HEK293 (cell line): ENCODE measurements at regions not wholly inside any gene's neighbourhood (a gene's known extent, or its start where the extent isn't known, plus 50 kb on each side); places are given as distances from the start of the nearest gene placed in this dataset.

ENCODE experiments used
- CTCF ChIA-PET: fragments of 350-600 bp; formaldehyde crosslinking; extraction: SDS; loops from one replicate; lab custom pipeline; 2021; ENCODE audit warnings: antibody characterized with exemption; lab: Yijun Ruan, JAX
- POLR2A ChIA-PET: fragments of 300-600 bp; formaldehyde crosslinking; extraction: SDS; loops from one replicate; lab custom pipeline; 2020; ENCODE audit warnings: antibody characterized with exemption, inconsistent platforms; lab: Yijun Ruan, JAX
- H3K27ac ChIP-seq: fragments of 200-500 bp; sonication (Bioruptor generic); 2 replicates; pipeline ENCODE4 v1.5.1; 2014; ENCODE audit warnings: low read depth, low read length, control low read depth, inconsistent platforms; ENCODE audit errors: extremely low read depth
- H3K36me3 ChIP-seq, 2 experiments: fragments of 200-500 bp in 1 of 2; sonication (Bioruptor generic) in 1 of 2; 1 replicate in 1 of 2; 2 replicates in 1 of 2; pipeline ENCODE4 v1.5.1; 2014 to 2017; ENCODE audit warnings: inconsistent platforms in 2 of 2, low read length in 2 of 2; ENCODE audit not compliant: control insufficient read depth in 2 of 2, insufficient read depth in 1 of 2
- H3K4me1 ChIP-seq: fragments of 200-500 bp; sonication (Bioruptor generic); 2 replicates; pipeline ENCODE4 v1.5.1; 2014; ENCODE audit warnings: mild to moderate bottlenecking, low read length, inconsistent platforms; ENCODE audit not compliant: control insufficient read depth, insufficient read depth
- H3K4me3 ChIP-seq: 2 replicates; pipeline ENCODE4 v1.5.1; 2011; ENCODE audit warnings: low read depth, mild to moderate bottlenecking, control low read depth, low read length, moderate library complexity
- H3K9me3 ChIP-seq: fragments of 200-500 bp; sonication (Bioruptor generic); 2 replicates; pipeline ENCODE4 v1.5.1; 2014; ENCODE audit warnings: low read depth, low read length, inconsistent platforms; ENCODE audit not compliant: control insufficient read depth, insufficient read depth
- BCL11B ChIP-seq: fragments of 450-650 bp; formaldehyde crosslinking; IDR thresholded peaks from 2 replicates; pipeline ENCODE4 v1.5.1; 2016; ENCODE audit warnings: low read depth, missing biosample characterization, missing genetic modification characterization
- CTCF ChIP-seq: fragments of 450-650 bp; formaldehyde crosslinking; IDR thresholded peaks from 2 replicates; pipeline ENCODE4 v1.5.1; 2016; ENCODE audit warnings: missing biosample characterization, missing genetic modification characterization
- GLIS2 ChIP-seq: fragments of 450-650 bp; formaldehyde crosslinking; IDR thresholded peaks from 2 replicates; pipeline ENCODE4 v1.5.1; 2016; ENCODE audit warnings: missing biosample characterization, missing genetic modification characterization
- SALL2 ChIP-seq: fragments of 450-650 bp; formaldehyde crosslinking; IDR thresholded peaks from 2 replicates; pipeline ENCODE4 v1.5.0; 2017; ENCODE audit warnings: missing biosample characterization, mild to moderate bottlenecking, missing genetic modification characterization, borderline replicate concordance
- SCRT1 ChIP-seq: fragments of 450-650 bp; formaldehyde crosslinking; IDR thresholded peaks from 2 replicates; pipeline ENCODE4 v1.5.1; 2016; ENCODE audit warnings: missing biosample characterization, missing genetic modification characterization, borderline replicate concordance
- SCRT2 ChIP-seq: fragments of 450-650 bp; formaldehyde crosslinking; IDR thresholded peaks from 2 replicates; pipeline ENCODE4 v1.5.1; 2016; ENCODE audit warnings: missing biosample characterization, missing genetic modification characterization
- SP7 ChIP-seq: fragments of 450-650 bp; formaldehyde crosslinking; IDR thresholded peaks from 2 replicates; pipeline ENCODE4 v1.5.1; 2016; ENCODE audit warnings: missing biosample characterization, missing genetic modification characterization
- ZEB2 ChIP-seq: fragments of 450-650 bp; formaldehyde crosslinking; IDR thresholded peaks from 2 replicates; pipeline ENCODE4 v1.5.1; 2016; ENCODE audit warnings: missing biosample characterization, missing genetic modification characterization
- ZNF155 ChIP-seq: fragments of 450-650 bp; formaldehyde crosslinking; IDR thresholded peaks from 2 replicates; pipeline ENCODE4 v1.5.1; 2016; ENCODE audit warnings: missing biosample characterization, missing genetic modification characterization
- ZNF18 ChIP-seq: fragments of 450-650 bp; formaldehyde crosslinking; IDR thresholded peaks from 2 replicates; pipeline ENCODE4 v1.5.1; 2016; ENCODE audit warnings: missing biosample characterization, missing genetic modification characterization
- ZNF2 ChIP-seq: fragments of 450-650 bp; formaldehyde crosslinking; IDR thresholded peaks from 2 replicates; pipeline ENCODE4 v1.5.1; 2016; ENCODE audit warnings: missing biosample characterization, missing genetic modification characterization
- ZNF239 ChIP-seq: fragments of 450-650 bp; formaldehyde crosslinking; IDR thresholded peaks from 2 replicates; pipeline ENCODE4 v1.5.1; 2016; ENCODE audit warnings: missing biosample characterization, missing genetic modification characterization
- ZNF274 ChIP-seq, 2 experiments: fragments of 200-500 bp in 1 of 2; fragments of 450-650 bp in 1 of 2; sonication (Bioruptor generic) in 1 of 2; formaldehyde crosslinking in 1 of 2; IDR thresholded peaks; 2 replicates each; pipeline versions ENCODE4 v1.5.1 to v1.6.1; 2014 to 2016; ENCODE audit warnings: borderline replicate concordance in 1 of 2, inconsistent platforms in 1 of 2, low read length in 1 of 2, missing biosample characterization in 1 of 2, missing genetic modification characterization in 1 of 2
- ZNF366 ChIP-seq: fragments of 450-650 bp; formaldehyde crosslinking; conservative IDR thresholded peaks from 2 replicates; pipeline ENCODE4 v1.5.1; 2016; ENCODE audit warnings: missing biosample characterization, missing genetic modification characterization
- ZNF37A ChIP-seq: fragments of 450-650 bp; IDR thresholded peaks from 2 replicates; pipeline ENCODE4 v1.5.1; 2018; ENCODE audit warnings: missing biosample characterization, missing genetic modification characterization
- ZNF423 ChIP-seq: fragments of 450-650 bp; formaldehyde crosslinking; IDR thresholded peaks from 2 replicates; pipeline ENCODE4 v1.5.1; 2016; ENCODE audit warnings: missing biosample characterization, missing genetic modification characterization
- ZNF555 ChIP-seq: fragments of 450-650 bp; formaldehyde crosslinking; conservative IDR thresholded peaks from 2 replicates; pipeline ENCODE4 v1.5.1; 2017; ENCODE audit warnings: missing biosample characterization, mild to moderate bottlenecking, missing genetic modification characterization, inconsistent platforms
- ZNF837 ChIP-seq: fragments of 450-650 bp; formaldehyde crosslinking; IDR thresholded peaks from 2 replicates; pipeline ENCODE4 v1.5.1; 2016; ENCODE audit warnings: missing biosample characterization, missing genetic modification characterization
- ZNF843 ChIP-seq: fragments of 450-650 bp; formaldehyde crosslinking; IDR thresholded peaks from 2 replicates; pipeline ENCODE4 v1.5.1; 2016; ENCODE audit warnings: missing biosample characterization, missing genetic modification characterization
- TF ChIP-seq, protein P1 (sequence below): fragments of 450-650 bp; formaldehyde crosslinking; IDR thresholded peaks from 2 replicates; pipeline ENCODE4 v1.5.1; 2016; ENCODE audit warnings: missing biosample characterization, missing genetic modification characterization, borderline replicate concordance
- TF ChIP-seq, protein P2 (sequence below): fragments of 450-650 bp; formaldehyde crosslinking; IDR thresholded peaks from 2 replicates; pipeline ENCODE4 v1.5.1; 2016; ENCODE audit warnings: missing biosample characterization, missing genetic modification characterization, borderline replicate concordance

GRCh38 chr6:3670356-3670755 lies 81.2 kb downstream of the PXDC1 start:
- Histone ChIP-seq H3K4me1 (no peaks in the 10 kb centered on the region), H3K4me3 (no peak overlapping the region), H3K9me3 (peaks cover 4% of the 10 kb centered on the region), H3K36me3 (no peaks in the 10 kb centered on the region), H3K27ac (no peak overlapping the region)
- ChIA-PET CTCF (interaction anchor here (0.7 kb wide), 1 partner anchor 183 kb away, joined by 3 read pairs; no protein-coding TSS in a partner anchor), POLR2A (no interaction called here)
- TF ChIP-seq SP7 (tag by site-specific recombination) (no peak), GLIS2 (tag by site-specific recombination) (no peak), SCRT2 (tag by site-specific recombination) (no peak), SCRT1 (tag by site-specific recombination) (no peak), ZNF239 (tag by site-specific recombination) (no peak), ZNF274 (IDR thresholded peaks at IDR 0.05; ENCODE audit: low read length) (no peak), ZNF274 (tag by site-specific recombination; IDR thresholded peaks at IDR 0.05; ENCODE audit: borderline replicate concordance) (no peak)

GRCh38 chr6:3669916-3670315 lies 81.6 kb downstream of the PXDC1 start:
- no peak for TF ChIP-seq ZNF423
- TF ChIP-seq ZNF18 (tag by site-specific recombination): no peak
- TF ChIP-seq, protein P1, sequence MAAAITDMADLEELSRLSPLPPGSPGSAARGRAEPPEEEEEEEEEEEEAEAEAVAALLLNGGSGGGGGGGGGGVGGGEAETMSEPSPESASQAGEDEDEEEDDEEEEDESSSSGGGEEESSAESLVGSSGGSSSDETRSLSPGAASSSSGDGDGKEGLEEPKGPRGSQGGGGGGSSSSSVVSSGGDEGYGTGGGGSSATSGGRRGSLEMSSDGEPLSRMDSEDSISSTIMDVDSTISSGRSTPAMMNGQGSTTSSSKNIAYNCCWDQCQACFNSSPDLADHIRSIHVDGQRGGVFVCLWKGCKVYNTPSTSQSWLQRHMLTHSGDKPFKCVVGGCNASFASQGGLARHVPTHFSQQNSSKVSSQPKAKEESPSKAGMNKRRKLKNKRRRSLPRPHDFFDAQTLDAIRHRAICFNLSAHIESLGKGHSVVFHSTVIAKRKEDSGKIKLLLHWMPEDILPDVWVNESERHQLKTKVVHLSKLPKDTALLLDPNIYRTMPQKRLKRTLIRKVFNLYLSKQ (tag by site-specific recombination): no peak
- no peak for TF ChIP-seq SALL2 (tag by site-specific recombination)
- TF ChIP-seq CTCF (tag by site-specific recombination): no peak
- TF ChIP-seq ZNF155 (tag by site-specific recombination): no peak
- no peak for TF ChIP-seq ZNF2 (tag by site-specific recombination)
- no peak for TF ChIP-seq ZNF843 (tag by site-specific recombination)
- TF ChIP-seq ZEB2 (tag by site-specific recombination): no peak
- no peak for TF ChIP-seq BCL11B
- no peak for TF ChIP-seq ZNF837 (tag by site-specific recombination)
- TF ChIP-seq ZNF37A (tag by site-specific recombination): no peak
- TF ChIP-seq, protein P2, sequence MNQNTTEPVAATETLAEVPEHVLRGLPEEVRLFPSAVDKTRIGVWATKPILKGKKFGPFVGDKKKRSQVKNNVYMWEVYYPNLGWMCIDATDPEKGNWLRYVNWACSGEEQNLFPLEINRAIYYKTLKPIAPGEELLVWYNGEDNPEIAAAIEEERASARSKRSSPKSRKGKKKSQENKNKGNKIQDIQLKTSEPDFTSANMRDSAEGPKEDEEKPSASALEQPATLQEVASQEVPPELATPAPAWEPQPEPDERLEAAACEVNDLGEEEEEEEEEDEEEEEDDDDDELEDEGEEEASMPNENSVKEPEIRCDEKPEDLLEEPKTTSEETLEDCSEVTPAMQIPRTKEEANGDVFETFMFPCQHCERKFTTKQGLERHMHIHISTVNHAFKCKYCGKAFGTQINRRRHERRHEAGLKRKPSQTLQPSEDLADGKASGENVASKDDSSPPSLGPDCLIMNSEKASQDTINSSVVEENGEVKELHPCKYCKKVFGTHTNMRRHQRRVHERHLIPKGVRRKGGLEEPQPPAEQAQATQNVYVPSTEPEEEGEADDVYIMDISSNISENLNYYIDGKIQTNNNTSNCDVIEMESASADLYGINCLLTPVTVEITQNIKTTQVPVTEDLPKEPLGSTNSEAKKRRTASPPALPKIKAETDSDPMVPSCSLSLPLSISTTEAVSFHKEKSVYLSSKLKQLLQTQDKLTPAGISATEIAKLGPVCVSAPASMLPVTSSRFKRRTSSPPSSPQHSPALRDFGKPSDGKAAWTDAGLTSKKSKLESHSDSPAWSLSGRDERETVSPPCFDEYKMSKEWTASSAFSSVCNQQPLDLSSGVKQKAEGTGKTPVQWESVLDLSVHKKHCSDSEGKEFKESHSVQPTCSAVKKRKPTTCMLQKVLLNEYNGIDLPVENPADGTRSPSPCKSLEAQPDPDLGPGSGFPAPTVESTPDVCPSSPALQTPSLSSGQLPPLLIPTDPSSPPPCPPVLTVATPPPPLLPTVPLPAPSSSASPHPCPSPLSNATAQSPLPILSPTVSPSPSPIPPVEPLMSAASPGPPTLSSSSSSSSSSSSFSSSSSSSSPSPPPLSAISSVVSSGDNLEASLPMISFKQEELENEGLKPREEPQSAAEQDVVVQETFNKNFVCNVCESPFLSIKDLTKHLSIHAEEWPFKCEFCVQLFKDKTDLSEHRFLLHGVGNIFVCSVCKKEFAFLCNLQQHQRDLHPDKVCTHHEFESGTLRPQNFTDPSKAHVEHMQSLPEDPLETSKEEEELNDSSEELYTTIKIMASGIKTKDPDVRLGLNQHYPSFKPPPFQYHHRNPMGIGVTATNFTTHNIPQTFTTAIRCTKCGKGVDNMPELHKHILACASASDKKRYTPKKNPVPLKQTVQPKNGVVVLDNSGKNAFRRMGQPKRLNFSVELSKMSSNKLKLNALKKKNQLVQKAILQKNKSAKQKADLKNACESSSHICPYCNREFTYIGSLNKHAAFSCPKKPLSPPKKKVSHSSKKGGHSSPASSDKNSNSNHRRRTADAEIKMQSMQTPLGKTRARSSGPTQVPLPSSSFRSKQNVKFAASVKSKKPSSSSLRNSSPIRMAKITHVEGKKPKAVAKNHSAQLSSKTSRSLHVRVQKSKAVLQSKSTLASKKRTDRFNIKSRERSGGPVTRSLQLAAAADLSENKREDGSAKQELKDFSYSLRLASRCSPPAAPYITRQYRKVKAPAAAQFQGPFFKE (tag by site-specific recombination): no peak
- no peak for TF ChIP-seq ZNF366 (tag by site-specific recombination)
- TF ChIP-seq ZNF555 (tag by site-specific recombination): no peak
- POLR2A ChIA-PET: no interaction called here

More at GRCh38 chr6:3669916-3670315, 81.6 kb downstream of the PXDC1 start:
- CTCF ChIA-PET: interaction anchor here (0.7 kb wide), 1 partner anchor 183 kb away, joined by 3 read pairs; no protein-coding TSS in a partner anchor
- H3K27ac ChIP-seq: no peak overlapping the region
- H3K36me3 ChIP-seq: no peaks in the 10 kb centered on the region
- H3K9me3 ChIP-seq: peaks cover 4% of the 10 kb centered on the region
- no peaks in the 10 kb centered on the region for H3K4me1 ChIP-seq
- H3K4me3 ChIP-seq: no peak overlapping the region
